Activated CD8-positive, alpha-beta T cell treated with anti-CD3 and anti-CD28 coated beads, Interleukin-2, amount 10 ng/mL, durations not matched to agents 7 days and 5 days (primary cell): ENCODE measurements at regions not wholly inside any gene's neighbourhood (a gene's known extent, or its start where the extent isn't known, plus 50 kb on each side); places are given as distances from the start of the nearest gene placed in this dataset.
"Not testable (repeated sequence)": the region's sequence is repeated elsewhere in the genome, so short reads cannot be mapped to it uniquely, and the experiment has no call there.

Source experiments
- ATAC-seq: fragments of 150-1000 bp; cut with Tn5 transposase; one replicate; pipeline ENCODE4 v1.10.0; 2021; ENCODE audit warnings: moderate library complexity
- CTCF ChIA-PET: fragments of 350-600 bp; sonication (Branson Sonifier 250); formaldehyde crosslinking; loops from one replicate; lab custom pipeline; 2021; ENCODE audit warnings: antibody characterized with exemption; lab: Charles Lee
- POLR2A ChIA-PET: fragments of 350-600 bp; sonication (Branson Sonifier 250); formaldehyde crosslinking; loops from one replicate; lab custom pipeline; 2021; ENCODE audit warnings: antibody characterized with exemption; lab: Charles Lee
- DNase-seq: peaks from one replicate; pipeline ENCODE4 v3.0.0-alpha.2; 2020
- H3K27ac Mint-ChIP-seq: one replicate; pipeline ENCODE4 v1.8.0; 2021; ENCODE audit warnings: mild to moderate bottlenecking, mixed read lengths
- H3K27me3 Mint-ChIP-seq: one replicate; pipeline ENCODE4 v1.8.0; 2021; ENCODE audit warnings: low read depth, mixed read lengths
- H3K36me3 Mint-ChIP-seq: one replicate; pipeline ENCODE4 v1.8.0; 2021; ENCODE audit warnings: low read depth, mixed read lengths
- H3K4me1 Mint-ChIP-seq: one replicate; pipeline ENCODE4 v1.8.0; 2021; ENCODE audit warnings: low read depth, mixed read lengths
- H3K4me3 Mint-ChIP-seq: one replicate; pipeline ENCODE4 v1.8.0; 2021; ENCODE audit warnings: mild to moderate bottlenecking, mixed read lengths
- H3K9me3 Mint-ChIP-seq: one replicate; pipeline ENCODE4 v1.8.0; 2022; ENCODE audit warnings: mixed read lengths; ENCODE audit not compliant: insufficient read depth

- Mint-ChIP-seq H3K36me3 (no peaks in the 10 kb centered on the region), H3K27me3 (peaks cover 3% of the 10 kb centered on the region), H3K4me1 (peaks cover 46% of the 10 kb centered on the region), H3K4me3 (no peak overlapping the region), H3K9me3 (no peaks in the 10 kb centered on the region), H3K27ac (no peak overlapping the region)
- ChIA-PET CTCF (no interaction called here), POLR2A (interaction anchor here (0.6 kb wide), 1 partner anchor 103 kb away, joined by 3 read pairs; no protein-coding TSS in a partner anchor)
- ATAC-seq (no peak), DNase-seq (no peak)
Observed at GRCh38 chr2:434625-435024, 146.7 kb upstream of the ALKAL2 start.

- ATAC-seq (no peak), DNase-seq (no peak)
- Mint-ChIP-seq H3K27ac (no peak overlapping the region), H3K9me3 (peaks cover 7% of the 10 kb centered on the region), H3K27me3 (peaks cover 3% of the 10 kb centered on the region), H3K36me3 (peaks cover 6% of the 10 kb centered on the region), H3K4me3 (no peak overlapping the region), H3K4me1 (peaks cover 53% of the 10 kb centered on the region)
- CTCF ChIA-PET: no interaction called here
- POLR2A ChIA-PET: no interaction called here
Observed at GRCh38 chr2:433216-433615, 145.3 kb upstream of the ALKAL2 start.

GRCh38 chr2:430291-431040 lies 142.6 kb upstream of the ALKAL2 start:
- no peak for DNase-seq
- H3K27ac Mint-ChIP-seq: peak overlapping the region; percentile 91

GRCh38 chr2:429575-430254 lies 141.8 kb upstream of the ALKAL2 start:
- peaks cover 6% of the 10 kb centered on the region for H3K36me3 Mint-ChIP-seq
- H3K4me3 Mint-ChIP-seq: peak overlapping the region; percentile 65
- ATAC-seq (peak; percentile 90), DNase-seq (peak; percentile 69)
- H3K4me1 Mint-ChIP-seq: peaks cover 43% of the 10 kb centered on the region
- H3K9me3 Mint-ChIP-seq: peaks cover 7% of the 10 kb centered on the region
- H3K27me3 Mint-ChIP-seq: peaks cover 5% of the 10 kb centered on the region
- ChIA-PET POLR2A (interaction anchor here (0.8 kb wide), 1 partner anchor 36 kb away, joined by 3 read pairs; no protein-coding TSS in a partner anchor), CTCF (no interaction called here)
- H3K27ac Mint-ChIP-seq: peak overlapping the region; percentile 91

More at GRCh38 chr2:430291-431040, 142.6 kb upstream of the ALKAL2 start:
- POLR2A ChIA-PET: interaction anchor here (0.7 to 0.9 kb wide), 2 partner anchors 8 to 13 kb away, joined by 3 read pairs; no protein-coding TSS in a partner anchor
- Mint-ChIP-seq H3K36me3 (peaks cover 6% of the 10 kb centered on the region), H3K9me3 (peaks cover 7% of the 10 kb centered on the region), H3K4me3 (peak overlapping the region; percentile 65), H3K4me1 (peaks cover 45% of the 10 kb centered on the region), H3K27me3 (peaks cover 3% of the 10 kb centered on the region)
- peak; percentile 52 for ATAC-seq
- CTCF ChIA-PET: no interaction called here

- Mint-ChIP-seq H3K27ac (peak overlapping the region; percentile 91), H3K36me3 (peaks cover 6% of the 10 kb centered on the region), H3K4me3 (peak overlapping the region; percentile 65)
Observed at GRCh38 chr2:429142-429541, 141.3 kb upstream of the ALKAL2 start.

GRCh38 chr2:428591-428990 lies 140.7 kb upstream of the ALKAL2 start:
- ATAC-seq: no peak
- Mint-ChIP-seq H3K27me3 (peaks cover 8% of the 10 kb centered on the region), H3K9me3 (peaks cover 7% of the 10 kb centered on the region), H3K27ac (peak overlapping the region; percentile 91), H3K36me3 (peaks cover 6% of the 10 kb centered on the region), H3K4me3 (no peak overlapping the region), H3K4me1 (peaks cover 38% of the 10 kb centered on the region)
- DNase-seq: no peak
- ChIA-PET POLR2A (no interaction called here), CTCF (no interaction called here)

More at GRCh38 chr2:429142-429541, 141.3 kb upstream of the ALKAL2 start:
- H3K4me1 Mint-ChIP-seq: peaks cover 39% of the 10 kb centered on the region
- ATAC-seq: no peak
- ChIA-PET POLR2A (interaction anchor here (0.8 kb wide), 1 partner anchor 35 kb away, joined by 3 read pairs; no protein-coding TSS in a partner anchor), CTCF (no interaction called here)
- peaks cover 7% of the 10 kb centered on the region for H3K9me3 Mint-ChIP-seq
- no peak for DNase-seq
- H3K27me3 Mint-ChIP-seq: peaks cover 5% of the 10 kb centered on the region

- CTCF ChIA-PET: not testable (repeated sequence)
Observed at GRCh38 chr2:426696-427095, 138.8 kb upstream of the ALKAL2 start.

GRCh38 chr2:425947-426346 lies 138.1 kb upstream of the ALKAL2 start:
- no peak overlapping the region for H3K4me3 Mint-ChIP-seq
- H3K9me3 Mint-ChIP-seq: peaks cover 7% of the 10 kb centered on the region
- H3K27ac Mint-ChIP-seq: no peak overlapping the region
- DNase-seq (no peak), ATAC-seq (no peak)
- peaks cover 8% of the 10 kb centered on the region for H3K36me3 Mint-ChIP-seq
- CTCF ChIA-PET: no interaction called here
- POLR2A ChIA-PET: no interaction called here
- H3K27me3 Mint-ChIP-seq: peaks cover 5% of the 10 kb centered on the region
- peaks cover 35% of the 10 kb centered on the region for H3K4me1 Mint-ChIP-seq

More at GRCh38 chr2:426696-427095, 138.8 kb upstream of the ALKAL2 start:
- H3K36me3 Mint-ChIP-seq, DNase-seq, H3K27me3 Mint-ChIP-seq, ATAC-seq, H3K4me3 Mint-ChIP-seq, H3K27ac Mint-ChIP-seq, H3K9me3 Mint-ChIP-seq, POLR2A ChIA-PET: not testable (repeated sequence)
- H3K4me1 Mint-ChIP-seq: peaks cover 36% of the 10 kb centered on the region

- H3K4me3 Mint-ChIP-seq: no peak overlapping the region
- H3K9me3 Mint-ChIP-seq: peaks cover 7% of the 10 kb centered on the region
- H3K27me3 Mint-ChIP-seq: peaks cover 5% of the 10 kb centered on the region
- peaks cover 8% of the 10 kb centered on the region for H3K36me3 Mint-ChIP-seq
- peaks cover 28% of the 10 kb centered on the region for H3K4me1 Mint-ChIP-seq
- ChIA-PET POLR2A (no interaction called here), CTCF (interaction anchor here (1.1 kb wide), 1 partner anchor 10 kb away, joined by 3 read pairs; no protein-coding TSS in a partner anchor)
- ATAC-seq (no peak), DNase-seq (no peak)
- no peak overlapping the region for H3K27ac Mint-ChIP-seq
Observed at GRCh38 chr2:425243-425642, 137.4 kb upstream of the ALKAL2 start.

- H3K9me3 Mint-ChIP-seq: peaks cover 7% of the 10 kb centered on the region
- H3K4me3 Mint-ChIP-seq: no peak overlapping the region
- peaks cover 6% of the 10 kb centered on the region for H3K27me3 Mint-ChIP-seq
- DNase-seq: no peak
- peaks cover 8% of the 10 kb centered on the region for H3K36me3 Mint-ChIP-seq
- ATAC-seq: no peak
- peaks cover 21% of the 10 kb centered on the region for H3K4me1 Mint-ChIP-seq
- ChIA-PET POLR2A (no interaction called here), CTCF (interaction anchor here (1.1 kb wide), 1 partner anchor 9 kb away, joined by 3 read pairs; no protein-coding TSS in a partner anchor)
- H3K27ac Mint-ChIP-seq: no peak overlapping the region
Observed at GRCh38 chr2:424306-425171, 136.6 kb upstream of the ALKAL2 start.

GRCh38 chr2:423479-423878 lies 135.6 kb upstream of the ALKAL2 start:
- DNase-seq (no peak), ATAC-seq (peak; percentile 23)
- no peaks in the 10 kb centered on the region for H3K9me3 Mint-ChIP-seq
- no peak overlapping the region for H3K4me3 Mint-ChIP-seq
- peaks cover 11% of the 10 kb centered on the region for H3K4me1 Mint-ChIP-seq
- peaks cover 3% of the 10 kb centered on the region for H3K36me3 Mint-ChIP-seq
- peaks cover 10% of the 10 kb centered on the region for H3K27me3 Mint-ChIP-seq
- CTCF ChIA-PET: interaction anchor here (1.3 kb wide), 1 partner anchor 133 kb away, joined by 4 read pairs; no protein-coding TSS in a partner anchor
- H3K27ac Mint-ChIP-seq: no peak overlapping the region
- POLR2A ChIA-PET: interaction anchor here (1.1 kb wide), 1 partner anchor 7 kb away, joined by 3 read pairs; no protein-coding TSS in a partner anchor
